ENCODE measurements at regions not wholly inside any gene's neighbourhood (a gene's known extent, or its start where the extent isn't known, plus 50 kb on each side); places are given as distances from the start of the nearest gene placed in this dataset.

DNA sequence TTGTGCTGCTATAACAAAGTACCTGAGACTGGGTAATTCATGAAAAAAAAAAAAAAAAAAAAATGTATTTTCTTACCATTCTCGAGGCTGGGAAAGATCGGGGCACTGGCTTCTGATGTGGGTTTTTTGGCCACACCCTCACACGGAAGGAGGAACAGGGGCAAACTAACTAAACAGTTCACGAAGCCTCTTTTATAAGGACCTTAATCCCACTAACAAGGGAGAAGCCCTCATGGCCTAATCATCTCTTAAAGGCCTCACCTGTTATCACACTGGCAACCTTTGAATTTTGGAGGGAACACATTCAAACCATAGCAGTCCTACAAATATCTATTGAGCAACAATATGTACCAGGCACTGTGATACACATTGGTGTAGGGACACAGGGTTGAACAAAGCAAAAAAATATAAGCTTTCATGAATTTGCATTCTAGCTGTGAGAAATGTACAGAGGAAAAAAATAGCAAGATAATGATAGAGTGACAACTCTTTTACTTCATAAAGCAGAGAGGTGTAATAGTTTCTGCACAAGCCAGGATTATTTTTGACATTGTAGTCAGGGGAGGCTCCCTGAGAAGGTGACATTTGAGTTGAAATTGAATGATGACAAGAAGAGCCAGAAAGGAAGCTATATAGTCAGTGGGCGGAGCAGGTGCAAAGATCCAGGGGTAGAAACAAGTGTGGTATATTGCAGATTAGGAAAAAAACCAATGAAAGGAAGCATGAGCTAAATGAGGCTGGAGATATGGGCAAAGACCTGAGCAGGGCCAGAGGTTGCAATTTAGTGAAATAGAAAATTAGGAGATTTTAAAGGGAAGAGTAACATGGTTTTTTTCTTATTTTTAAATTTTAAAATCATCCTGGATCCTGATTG lies 68.1 kb upstream of the GRAMD2B start:
- POLR2A ChIA-PET, result no interaction called here
- H3K9me3 ChIP-seq, result no peaks in the 10 kb centered on the region
- H3K27ac ChIP-seq, result no peak overlapping the region
- WGBS (ENCODE audit: missing lambda C conversion rate), result 49% methylated on average over 5 of the region's 5 CpGs
- H3K4me1 ChIP-seq, result no peaks in the 10 kb centered on the region
- DNase-seq (ENCODE audit: low read depth in 1 of 2, low spot score in 1 of 2) (no peak), FAIRE-seq (no peak), ATAC-seq (no peak)
- CTCF ChIA-PET, result interaction anchor here (0.5 to 4.2 kb wide), 16 partner anchors 9 to 426 kb away, joined by 3 to 24 read pairs (median 4); partner anchors contain the start of genes ALDH7A1 and PHAX
- no peak overlapping the region for H3K4me3 ChIP-seq
- H3K4me2 ChIP-seq, result no peak overlapping the region
- no peak for TF ChIP-seq POLR2AphosphoS2 (conservative IDR thresholded peaks at IDR 0.05; ENCODE audit: low read length)
- no peak for TF ChIP-seq PHF8 (IDR thresholded peaks at IDR 0.05; ENCODE audit: borderline replicate concordance, low read depth)
- TF ChIP-seq, protein P1, sequence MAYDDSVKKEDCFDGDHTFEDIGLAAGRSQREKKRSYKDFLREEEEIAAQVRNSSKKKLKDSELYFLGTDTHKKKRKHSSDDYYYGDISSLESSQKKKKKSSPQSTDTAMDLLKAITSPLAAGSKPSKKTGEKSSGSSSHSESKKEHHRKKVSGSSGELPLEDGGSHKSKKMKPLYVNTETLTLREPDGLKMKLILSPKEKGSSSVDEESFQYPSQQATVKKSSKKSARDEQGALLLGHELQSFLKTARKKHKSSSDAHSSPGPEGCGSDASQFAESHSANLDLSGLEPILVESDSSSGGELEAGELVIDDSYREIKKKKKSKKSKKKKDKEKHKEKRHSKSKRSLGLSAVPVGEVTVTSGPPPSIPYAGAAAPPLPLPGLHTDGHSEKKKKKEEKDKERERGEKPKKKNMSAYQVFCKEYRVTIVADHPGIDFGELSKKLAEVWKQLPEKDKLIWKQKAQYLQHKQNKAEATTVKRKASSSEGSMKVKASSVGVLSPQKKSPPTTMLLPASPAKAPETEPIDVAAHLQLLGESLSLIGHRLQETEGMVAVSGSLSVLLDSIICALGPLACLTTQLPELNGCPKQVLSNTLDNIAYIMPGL (CRISPR knock-in tag; IDR thresholded peaks at IDR 0.05; ENCODE audit: borderline replicate concordance), result no peak
- TF ChIP-seq, protein P2, sequence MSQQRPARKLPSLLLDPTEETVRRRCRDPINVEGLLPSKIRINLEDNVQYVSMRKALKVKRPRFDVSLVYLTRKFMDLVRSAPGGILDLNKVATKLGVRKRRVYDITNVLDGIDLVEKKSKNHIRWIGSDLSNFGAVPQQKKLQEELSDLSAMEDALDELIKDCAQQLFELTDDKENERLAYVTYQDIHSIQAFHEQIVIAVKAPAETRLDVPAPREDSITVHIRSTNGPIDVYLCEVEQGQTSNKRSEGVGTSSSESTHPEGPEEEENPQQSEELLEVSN (IDR thresholded peaks at IDR 0.05; ENCODE audit: borderline replicate concordance, low read depth), result no peak
- TF ChIP-seq EHMT2 (IDR thresholded peaks at IDR 0.05; ENCODE audit: low read depth), result no peak
- TF ChIP-seq, protein P3, sequence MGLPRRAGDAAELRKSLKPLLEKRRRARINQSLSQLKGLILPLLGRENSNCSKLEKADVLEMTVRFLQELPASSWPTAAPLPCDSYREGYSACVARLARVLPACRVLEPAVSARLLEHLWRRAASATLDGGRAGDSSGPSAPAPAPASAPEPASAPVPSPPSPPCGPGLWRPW (IDR thresholded peaks at IDR 0.05), result no peak
- no peak for TF ChIP-seq CBX2 (IDR thresholded peaks at IDR 0.05; ENCODE audit: borderline replicate concordance, low read depth)
- no peak for TF ChIP-seq RARB (CRISPR knock-in tag; IDR thresholded peaks at IDR 0.05)
- TF ChIP-seq EP300 (IDR thresholded peaks at IDR 0.05), result no peak
- no peak for TF ChIP-seq TP53 (CRISPR knock-in tag; IDR thresholded peaks at IDR 0.05)
- no peak for TF ChIP-seq ZNF302 (CRISPR knock-in tag; IDR thresholded peaks at IDR 0.05)
- TF ChIP-seq RFX5 (IDR thresholded peaks at IDR 0.05), result no peak
- TF ChIP-seq, protein P4, sequence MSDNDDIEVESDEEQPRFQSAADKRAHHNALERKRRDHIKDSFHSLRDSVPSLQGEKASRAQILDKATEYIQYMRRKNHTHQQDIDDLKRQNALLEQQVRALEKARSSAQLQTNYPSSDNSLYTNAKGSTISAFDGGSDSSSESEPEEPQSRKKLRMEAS (IDR thresholded peaks at IDR 0.05), result no peak
- TF ChIP-seq, protein P5, sequence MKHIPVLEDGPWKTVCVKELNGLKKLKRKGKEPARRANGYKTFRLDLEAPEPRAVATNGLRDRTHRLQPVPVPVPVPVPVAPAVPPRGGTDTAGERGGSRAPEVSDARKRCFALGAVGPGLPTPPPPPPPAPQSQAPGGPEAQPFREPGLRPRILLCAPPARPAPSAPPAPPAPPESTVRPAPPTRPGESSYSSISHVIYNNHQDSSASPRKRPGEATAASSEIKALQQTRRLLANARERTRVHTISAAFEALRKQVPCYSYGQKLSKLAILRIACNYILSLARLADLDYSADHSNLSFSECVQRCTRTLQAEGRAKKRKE (CRISPR knock-in tag; IDR thresholded peaks at IDR 0.05; ENCODE audit: low read depth), result no peak
- TF ChIP-seq HEYL (CRISPR knock-in tag; IDR thresholded peaks at IDR 0.05), result no peak
- no peak for TF ChIP-seq BHLHE40 (IDR thresholded peaks at IDR 0.05; ENCODE audit: low read depth, low read length)

DNA sequence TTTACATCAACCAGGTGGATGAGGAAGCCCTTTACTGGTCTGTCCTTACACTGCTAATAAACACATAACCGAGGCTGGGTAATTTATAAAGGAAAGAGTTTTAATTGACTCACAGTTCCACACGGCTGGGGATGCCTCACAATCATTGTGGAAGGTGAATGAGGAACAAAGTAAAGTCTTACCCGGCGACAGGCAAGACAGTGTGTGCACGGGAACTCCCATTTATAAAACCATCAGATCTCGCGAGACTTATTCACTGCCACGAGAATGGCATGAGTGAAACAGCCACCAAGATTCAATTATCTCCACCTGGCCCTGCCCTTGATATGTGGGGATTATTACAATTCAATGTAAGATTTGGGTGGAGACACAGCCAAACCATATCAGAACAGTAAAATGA lies 67.3 kb upstream of the GRAMD2B start:
- H3K4me1 ChIP-seq, result no peaks in the 10 kb centered on the region
- ATAC-seq, result no peak
- DNase-seq (ENCODE audit: low read depth in 1 of 2, low spot score in 1 of 2), result no peak
- ChIA-PET CTCF (interaction anchor here (0.6 to 4.2 kb wide), 7 partner anchors 8 to 244 kb away, joined by 3 to 14 read pairs (median 4); no protein-coding TSS in a partner anchor), POLR2A (no interaction called here)
- WGBS (ENCODE audit: missing lambda C conversion rate), result 65% methylated on average over 8 of the region's 8 CpGs
- H3K4me3 ChIP-seq, result no peak overlapping the region
- no peak overlapping the region for H3K4me2 ChIP-seq
- FAIRE-seq, result no peak
- no peak for TF ChIP-seq CBX2 (IDR thresholded peaks at IDR 0.05; ENCODE audit: borderline replicate concordance, low read depth)
- TF ChIP-seq POLR2AphosphoS2 (conservative IDR thresholded peaks at IDR 0.05; ENCODE audit: low read length), result no peak
- no peaks in the 10 kb centered on the region for H3K9me3 ChIP-seq
- H3K27ac ChIP-seq, result no peak overlapping the region
